ENCODE measurements at regions not wholly inside any gene's neighbourhood (a gene's known extent, or its start where the extent isn't known, plus 50 kb on each side); places are given as distances from the start of the nearest gene placed in this dataset.
"Not testable (repeated sequence)": the region's sequence is repeated elsewhere in the genome, so short reads cannot be mapped to it uniquely, and the experiment has no call there.

GRCh38 chr10:4226941-4227540, 442.0 kb upstream of the KLF6 start:
- DNase-seq (ENCODE audit: low read depth in 1 of 2, low spot score in 1 of 2) = no peak
- TF ChIP-seq REST (IDR thresholded peaks at IDR 0.05; ENCODE audit: insufficient replicate concordance, low read depth) = no peak
- TF ChIP-seq CTCF (IDR thresholded peaks at IDR 0.05; ENCODE audit: insufficient read depth, low read length) = no peak
- TF ChIP-seq POLR2AphosphoS5 (IDR thresholded peaks at IDR 0.05; ENCODE audit: low read depth) = no peak
- no peak for TF ChIP-seq SPI1 (IDR thresholded peaks at IDR 0.05; ENCODE audit: borderline replicate concordance, low read depth)
- TF ChIP-seq GABPA (IDR thresholded peaks at IDR 0.05; ENCODE audit: low read depth) = no peak
- Histone ChIP-seq H3K27ac (replicated peaks) (no peak overlapping the region), H3K4me3 (replicated peaks; ENCODE audit: insufficient read depth, low read length) (no peak overlapping the region), H3K27me3 (ENCODE audit: insufficient read depth, poor library complexity, severe bottlenecking) (no peaks in the 10 kb centered on the region)

GRCh38 chr10:4224178-4224577, 439.2 kb upstream of the KLF6 start:
- Histone ChIP-seq H3K27me3 (ENCODE audit: insufficient read depth, poor library complexity, severe bottlenecking) (no peaks in the 10 kb centered on the region), H3K27ac (replicated peaks) (no peak overlapping the region), H3K4me3 (replicated peaks; ENCODE audit: insufficient read depth, low read length) (no peak overlapping the region)
- TF ChIP-seq GABPA (IDR thresholded peaks at IDR 0.05; ENCODE audit: low read depth) = no peak
- no peak for TF ChIP-seq POLR2AphosphoS5 (IDR thresholded peaks at IDR 0.05; ENCODE audit: low read depth)
- TF ChIP-seq CTCF (IDR thresholded peaks at IDR 0.05; ENCODE audit: insufficient read depth, low read length) = no peak
- no peak for TF ChIP-seq REST (IDR thresholded peaks at IDR 0.05; ENCODE audit: insufficient replicate concordance, low read depth)
- TF ChIP-seq SPI1 (IDR thresholded peaks at IDR 0.05; ENCODE audit: borderline replicate concordance, low read depth) = no peak
- no peak for DNase-seq (ENCODE audit: low read depth in 1 of 2, low spot score in 1 of 2)

GRCh38 chr10:4221310-4221709, 436.3 kb upstream of the KLF6 start:
- not testable (repeated sequence) for H3K27ac ChIP-seq (replicated peaks); DNase-seq (ENCODE audit: low read depth in 1 of 2, low spot score in 1 of 2); H3K4me3 ChIP-seq (replicated peaks; ENCODE audit: insufficient read depth, low read length); H3K27me3 ChIP-seq (ENCODE audit: insufficient read depth, poor library complexity, severe bottlenecking)

- H3K27me3 ChIP-seq (ENCODE audit: insufficient read depth, poor library complexity, severe bottlenecking) = no peaks in the 10 kb centered on the region
- TF ChIP-seq CTCF (IDR thresholded peaks at IDR 0.05; ENCODE audit: insufficient read depth, low read length) = no peak
- TF ChIP-seq GABPA (IDR thresholded peaks at IDR 0.05; ENCODE audit: low read depth) = no peak
- no peak for TF ChIP-seq REST (IDR thresholded peaks at IDR 0.05; ENCODE audit: insufficient replicate concordance, low read depth)
- no peak for TF ChIP-seq SPI1 (IDR thresholded peaks at IDR 0.05; ENCODE audit: borderline replicate concordance, low read depth)
- no peak for TF ChIP-seq POLR2AphosphoS5 (IDR thresholded peaks at IDR 0.05; ENCODE audit: low read depth)
- no peak overlapping the region for H3K4me3 ChIP-seq (replicated peaks; ENCODE audit: insufficient read depth, low read length)
- DNase-seq (ENCODE audit: low read depth in 1 of 2, low spot score in 1 of 2) = no peak
- no peak overlapping the region for H3K27ac ChIP-seq (replicated peaks)
These were observed 434.9 kb upstream of the KLF6 start for GRCh38 chr10:4219901-4220300.
